ENCODE measurements at regions not wholly inside any gene's neighbourhood (a gene's known extent, or its start where the extent isn't known, plus 50 kb on each side); places are given as distances from the start of the nearest gene placed in this dataset.

- intact Hi-C loops (cut with micrococcal nuclease) = no loop called here
- TF ChIP-seq CTCF (IDR thresholded peaks at IDR 0.05; ENCODE audit: unreplicated experiment) = no peak
- H3K4me3 Mint-ChIP-seq (ENCODE audit: unreplicated experiment) = peak overlapping the region; percentile 5
- H3K4me1 Mint-ChIP-seq (ENCODE audit: insufficient read depth, unreplicated experiment) = peaks cover 47% of the 10 kb centered on the region
- H3K27me3 Mint-ChIP-seq (ENCODE audit: insufficient read depth, unreplicated experiment) = no peaks in the 10 kb centered on the region
- H3K36me3 Mint-ChIP-seq (ENCODE audit: insufficient read depth, unreplicated experiment) = no peaks in the 10 kb centered on the region
- H3K27ac Mint-ChIP-seq (ENCODE audit: low read depth, unreplicated experiment) = peak overlapping the region; percentile 77
- no TSS peak for BruUV-seq (replicated peaks)
- H3K9me3 Mint-ChIP-seq (ENCODE audit: unreplicated experiment) = no peaks in the 10 kb centered on the region
- ChIA-PET CTCF (interaction anchor here (0.5 to 11.3 kb wide), 5 partner anchors 11 to 167 kb away, joined by 3 to 84 read pairs (median 6); no protein-coding TSS in a partner anchor), POLR2A (interaction anchor here (0.6 to 2.3 kb wide), 4 partner anchors 10 to 515 kb away, joined by 3 to 7 read pairs (median 3); no protein-coding TSS in a partner anchor)
- DNase-seq (ENCODE audit: unreplicated experiment) = peak; percentile 34
Observed at GRCh38 chr6:56864171-56864616, 90.7 kb upstream of the BEND6 start.

- no TSS peak for BruUV-seq (replicated peaks)
- DNase-seq (ENCODE audit: unreplicated experiment) = peak; percentile 84
- no peaks in the 10 kb centered on the region for H3K9me3 Mint-ChIP-seq (ENCODE audit: unreplicated experiment)
- peaks cover 39% of the 10 kb centered on the region for H3K4me1 Mint-ChIP-seq (ENCODE audit: insufficient read depth, unreplicated experiment)
- ChIA-PET POLR2A (interaction anchor here (0.9 to 1.1 kb wide), 2 partner anchors 91 to 92 kb away, joined by 3 to 4 read pairs; partner anchors contain the start of gene BEND6), CTCF (interaction anchor here (0.5 to 11.3 kb wide), 7 partner anchors 11 to 155 kb away, joined by 3 to 84 read pairs (median 4); no protein-coding TSS in a partner anchor)
- peak overlapping the region; percentile 77 for H3K27ac Mint-ChIP-seq (ENCODE audit: low read depth, unreplicated experiment)
- H3K4me3 Mint-ChIP-seq (ENCODE audit: unreplicated experiment) = peak overlapping the region; percentile 2
- TF ChIP-seq CTCF (IDR thresholded peaks at IDR 0.05; ENCODE audit: unreplicated experiment) = no peak
- intact Hi-C loops (cut with micrococcal nuclease) = no loop called here
- H3K36me3 Mint-ChIP-seq (ENCODE audit: insufficient read depth, unreplicated experiment) = no peaks in the 10 kb centered on the region
- no peaks in the 10 kb centered on the region for H3K27me3 Mint-ChIP-seq (ENCODE audit: insufficient read depth, unreplicated experiment)
Observed at GRCh38 chr6:56863366-56863765, 91.5 kb upstream of the BEND6 start.

GRCh38 chr6:56862415-56863175 lies 92.3 kb upstream of the BEND6 start:
- intact Hi-C loops (cut with micrococcal nuclease) = no loop called here
- Mint-ChIP-seq H3K36me3 (ENCODE audit: insufficient read depth, unreplicated experiment) (no peaks in the 10 kb centered on the region), H3K27me3 (ENCODE audit: insufficient read depth, unreplicated experiment) (no peaks in the 10 kb centered on the region), H3K27ac (ENCODE audit: low read depth, unreplicated experiment) (peak overlapping the region; percentile 77), H3K4me3 (ENCODE audit: unreplicated experiment) (peak overlapping the region; percentile 3), H3K4me1 (ENCODE audit: insufficient read depth, unreplicated experiment) (peaks cover 36% of the 10 kb centered on the region), H3K9me3 (ENCODE audit: unreplicated experiment) (no peaks in the 10 kb centered on the region)
- DNase-seq (ENCODE audit: unreplicated experiment) = no peak
- TF ChIP-seq CTCF (IDR thresholded peaks at IDR 0.05; ENCODE audit: unreplicated experiment) = no peak
- POLR2A ChIA-PET = interaction anchor here (0.5 to 1.6 kb wide), 5 partner anchors 9 to 188 kb away, joined by 3 to 6 read pairs (median 3); partner anchors contain the start of gene BEND6
- no TSS peak for BruUV-seq (replicated peaks)
- CTCF ChIA-PET = interaction anchor here (0.5 to 11.3 kb wide), 7 partner anchors 10 to 154 kb away, joined by 3 to 84 read pairs (median 4); no protein-coding TSS in a partner anchor

GRCh38 chr6:56860475-56860874 lies 94.4 kb upstream of the BEND6 start:
- H3K27ac Mint-ChIP-seq (ENCODE audit: low read depth, unreplicated experiment) = peak overlapping the region; percentile 52

More at GRCh38 chr6:56860475-56860874, 94.4 kb upstream of the BEND6 start:
- H3K36me3 Mint-ChIP-seq (ENCODE audit: insufficient read depth, unreplicated experiment) = no peaks in the 10 kb centered on the region
- BruUV-seq (replicated peaks) = no TSS peak
- H3K9me3 Mint-ChIP-seq (ENCODE audit: unreplicated experiment) = no peaks in the 10 kb centered on the region
- H3K27me3 Mint-ChIP-seq (ENCODE audit: insufficient read depth, unreplicated experiment) = no peaks in the 10 kb centered on the region
- H3K4me3 Mint-ChIP-seq (ENCODE audit: unreplicated experiment) = no peak overlapping the region
- peak; percentile 53 for DNase-seq (ENCODE audit: unreplicated experiment)
- ChIA-PET POLR2A (interaction anchor here (0.7 to 1.1 kb wide), 2 partner anchors 10 to 110 kb away, joined by 3 to 4 read pairs; no protein-coding TSS in a partner anchor), CTCF (interaction anchor here (0.9 to 11.3 kb wide), 4 partner anchors 8 to 163 kb away, joined by 4 to 84 read pairs (median 7); no protein-coding TSS in a partner anchor)
- TF ChIP-seq CTCF (IDR thresholded peaks at IDR 0.05; ENCODE audit: unreplicated experiment) = no peak
- intact Hi-C loops (cut with micrococcal nuclease) = no loop called here
- peaks cover 36% of the 10 kb centered on the region for H3K4me1 Mint-ChIP-seq (ENCODE audit: insufficient read depth, unreplicated experiment)

All from MCF 10A (cell line).